ENCODE measurements at regions not wholly inside any gene's neighbourhood (a gene's known extent, or its start where the extent isn't known, plus 50 kb on each side); places are given as distances from the start of the nearest gene placed in this dataset.
"Not testable (repeated sequence)": the region's sequence is repeated elsewhere in the genome, so short reads cannot be mapped to it uniquely, and the experiment has no call there.

- no peak overlapping the region for H3K4me3 ChIP-seq
- DNase-seq (ENCODE audit: low read depth in 1 of 2, low spot score in 1 of 2) (peak in 1 of 2 experiments; percentile 87), ATAC-seq (peak; percentile 74 to 89; a peak in 5 of 6 replicates), FAIRE-seq (no peak)
- WGBS (ENCODE audit: missing lambda C conversion rate), result 2% methylated on average over 1 of the region's 1 CpG
- H3K4me2 ChIP-seq, result peak overlapping the region; percentile 67
- POLR2A ChIA-PET, result no interaction called here
- CTCF ChIA-PET, result no interaction called here
- TF ChIP-seq FOSL2 (IDR thresholded peaks at IDR 0.05) (0 out of 2 replicates have a peak, but pooled peaks have one; percentile 34), FOSL2 (CRISPR knock-in tag; IDR thresholded peaks at IDR 0.05) (peak; percentile 73), HMGXB4 (CRISPR knock-in tag; IDR thresholded peaks at IDR 0.05; ENCODE audit: borderline replicate concordance) (no peak), GATA3 (IDR thresholded peaks at IDR 0.05; ENCODE audit: borderline replicate concordance) (no peak), CEBPB (IDR thresholded peaks at IDR 0.05) (peak; percentile 46 to 49; a peak in 2 of 4 replicates), SMC3 (IDR thresholded peaks at IDR 0.05) (no peak), MAX (IDR thresholded peaks at IDR 0.05) (no peak), SREBF2 (IDR thresholded peaks at IDR 0.05) (no peak), CHD4 (IDR thresholded peaks at IDR 0.05; ENCODE audit: borderline replicate concordance) (no peak), REST (IDR thresholded peaks at IDR 0.05) (no peak), BCL3 (IDR thresholded peaks at IDR 0.05) (0 out of 3 replicates have a peak, but pooled peaks have one; percentile 31), RNF2 (IDR thresholded peaks at IDR 0.05; ENCODE audit: borderline replicate concordance, low read depth) (no peak), PHF8 (IDR thresholded peaks at IDR 0.05; ENCODE audit: borderline replicate concordance, low read depth) (no peak), ZFP36 (IDR thresholded peaks at IDR 0.05; ENCODE audit: borderline replicate concordance, partially characterized antibody) (no peak), KDM5A (IDR thresholded peaks at IDR 0.05) (no peak), JUNB (IDR thresholded peaks at IDR 0.05) (peak; percentile 54; the same call in 1 of the 2 replicates), EP300 (IDR thresholded peaks at IDR 0.05) (peak in 1 of 2 experiments; percentile 24; a peak in 1 of 5 replicates)
- peaks cover 37% of the 10 kb centered on the region for H3K4me1 ChIP-seq
- no peaks in the 10 kb centered on the region for H3K9me3 ChIP-seq
- peak overlapping the region; percentile 62 to 73 for H3K27ac ChIP-seq
Measured at GRCh38 chr12:78293059-78293686, 462.5 kb downstream of the NAV3 start.

GRCh38 chr12:78301282-78301681, 470.6 kb downstream of the NAV3 start:
- DNase-seq (ENCODE audit: low read depth in 1 of 2, low spot score in 1 of 2), result peak in 1 of 2 experiments; percentile 21
- H3K9me3 ChIP-seq, H3K4me2 ChIP-seq, FAIRE-seq, H3K4me1 ChIP-seq, H3K27ac ChIP-seq, POLR2A ChIA-PET, ATAC-seq, H3K4me3 ChIP-seq: not testable (repeated sequence)
- WGBS (ENCODE audit: missing lambda C conversion rate), result 60% methylated on average over 5 of the region's 5 CpGs
- CTCF ChIA-PET, result interaction anchor here (1.1 kb wide), 1 partner anchor 39 kb away, joined by 3 read pairs; no protein-coding TSS in a partner anchor
